ENCODE measurements at regions not wholly inside any gene's neighbourhood (a gene's known extent, or its start where the extent isn't known, plus 50 kb on each side); places are given as distances from the start of the nearest gene placed in this dataset.

DNA sequence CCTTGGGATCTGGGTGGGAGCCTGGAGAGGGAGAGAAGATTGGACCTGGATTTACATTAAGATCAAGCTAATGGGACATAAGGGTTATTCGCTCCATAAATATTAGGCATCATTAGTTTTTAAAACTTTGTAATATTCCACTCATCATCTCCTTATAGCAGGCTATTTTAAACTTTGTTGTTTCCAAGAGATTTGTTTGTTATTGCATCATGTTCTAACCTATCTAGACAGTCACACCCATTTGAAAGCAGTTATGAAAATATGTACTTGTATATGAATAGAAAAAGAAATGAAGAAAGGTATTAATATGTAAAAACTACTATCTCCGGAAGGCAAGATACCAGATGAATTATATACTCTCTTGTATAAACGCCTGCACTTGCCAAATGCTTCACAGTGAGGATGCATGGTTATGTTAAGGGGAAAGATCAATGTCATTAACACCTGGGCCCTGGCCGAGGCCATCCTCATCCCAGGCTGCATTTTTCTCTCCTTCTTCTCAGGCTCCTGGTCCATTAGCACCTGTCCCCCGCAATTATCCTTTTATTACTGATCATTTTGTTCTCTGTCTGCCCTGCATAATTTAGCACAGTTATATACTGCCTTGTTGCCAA lies 468.2 kb downstream of the MATN1 start:
- H3K9me3 ChIP-seq (ENCODE audit: control insufficient read depth in 1 of 2, insufficient read depth in 1 of 2, low read depth in 1 of 2, low read length in 2 of 2) = no peaks in the 10 kb centered on the region
- no peak for ATAC-seq
- H3K36me3 ChIP-seq (ENCODE audit: control insufficient read depth in 1 of 2, insufficient read depth in 2 of 2, low read length in 2 of 2) = no peaks in the 10 kb centered on the region
- ChIA-PET CTCF (interaction anchor here (1.0 kb wide), 1 partner anchor 125 kb away, joined by 3 read pairs; no protein-coding TSS in a partner anchor), RAD21 (ENCODE audit: low non-redundant PET in 1 of 2, low total read pairs in 2 of 2, uncharacterized antibody in 2 of 2, unreplicated experiment in 2 of 2) (no interaction called here), POLR2A (no interaction called here)
- no peaks in the 10 kb centered on the region for H3K4me1 ChIP-seq (ENCODE audit: control insufficient read depth in 1 of 2, insufficient read depth in 2 of 2, low read length in 2 of 2)
- TF ChIP-seq, protein P1, sequence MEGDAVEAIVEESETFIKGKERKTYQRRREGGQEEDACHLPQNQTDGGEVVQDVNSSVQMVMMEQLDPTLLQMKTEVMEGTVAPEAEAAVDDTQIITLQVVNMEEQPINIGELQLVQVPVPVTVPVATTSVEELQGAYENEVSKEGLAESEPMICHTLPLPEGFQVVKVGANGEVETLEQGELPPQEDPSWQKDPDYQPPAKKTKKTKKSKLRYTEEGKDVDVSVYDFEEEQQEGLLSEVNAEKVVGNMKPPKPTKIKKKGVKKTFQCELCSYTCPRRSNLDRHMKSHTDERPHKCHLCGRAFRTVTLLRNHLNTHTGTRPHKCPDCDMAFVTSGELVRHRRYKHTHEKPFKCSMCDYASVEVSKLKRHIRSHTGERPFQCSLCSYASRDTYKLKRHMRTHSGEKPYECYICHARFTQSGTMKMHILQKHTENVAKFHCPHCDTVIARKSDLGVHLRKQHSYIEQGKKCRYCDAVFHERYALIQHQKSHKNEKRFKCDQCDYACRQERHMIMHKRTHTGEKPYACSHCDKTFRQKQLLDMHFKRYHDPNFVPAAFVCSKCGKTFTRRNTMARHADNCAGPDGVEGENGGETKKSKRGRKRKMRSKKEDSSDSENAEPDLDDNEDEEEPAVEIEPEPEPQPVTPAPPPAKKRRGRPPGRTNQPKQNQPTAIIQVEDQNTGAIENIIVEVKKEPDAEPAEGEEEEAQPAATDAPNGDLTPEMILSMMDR (IDR thresholded peaks at IDR 0.05 in 2 of 3, conservative IDR thresholded peaks at IDR 0.05 in 1 of 3; ENCODE audit: borderline replicate concordance in 1 of 3, insufficient read depth in 1 of 3, low read depth in 2 of 3, low read length in 2 of 3) = no peak
- TF ChIP-seq ZNF274 (IDR thresholded peaks at IDR 0.05; ENCODE audit: low read depth, low read length) (no peak), RAD21 (IDR thresholded peaks at IDR 0.05; ENCODE audit: low read depth) (no peak), YY1 (IDR thresholded peaks at IDR 0.05; ENCODE audit: extremely low read depth, insufficient replicate concordance, low read depth, low read length) (no peak), SRF (IDR thresholded peaks at IDR 0.05; ENCODE audit: low read depth) (no peak), ELF1 (IDR thresholded peaks at IDR 0.05; ENCODE audit: borderline replicate concordance, low read depth) (no peak), ZFX (IDR thresholded peaks at IDR 0.05) (no peak), EZH2phosphoT487 (IDR thresholded peaks at IDR 0.05; ENCODE audit: borderline replicate concordance) (no peak), JUND (IDR thresholded peaks at IDR 0.05) (no peak), POLR2AphosphoS5 (IDR thresholded peaks at IDR 0.05; ENCODE audit: low read depth, low read length) (no peak), POLR2A (IDR thresholded peaks at IDR 0.05; ENCODE audit: borderline replicate concordance, extremely low read depth, insufficient read depth, insufficient read length) (no peak), FOSL1 (IDR thresholded peaks at IDR 0.05; ENCODE audit: low read depth) (no peak), EGR1 (IDR thresholded peaks at IDR 0.05; ENCODE audit: low read depth) (no peak), CBX3 (IDR thresholded peaks at IDR 0.05; ENCODE audit: low read depth) (no peak), SIN3A (IDR thresholded peaks at IDR 0.05; ENCODE audit: low read depth) (no peak), TCF7L2 (IDR thresholded peaks at IDR 0.05; ENCODE audit: borderline replicate concordance, extremely low read depth, insufficient read depth, insufficient read length) (no peak), EZH2 (IDR thresholded peaks at IDR 0.05) (no peak)
- TF ChIP-seq, protein P2, sequence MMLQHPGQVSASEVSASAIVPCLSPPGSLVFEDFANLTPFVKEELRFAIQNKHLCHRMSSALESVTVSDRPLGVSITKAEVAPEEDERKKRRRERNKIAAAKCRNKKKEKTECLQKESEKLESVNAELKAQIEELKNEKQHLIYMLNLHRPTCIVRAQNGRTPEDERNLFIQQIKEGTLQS (IDR thresholded peaks at IDR 0.05) = no peak
- TF ChIP-seq, protein P3, sequence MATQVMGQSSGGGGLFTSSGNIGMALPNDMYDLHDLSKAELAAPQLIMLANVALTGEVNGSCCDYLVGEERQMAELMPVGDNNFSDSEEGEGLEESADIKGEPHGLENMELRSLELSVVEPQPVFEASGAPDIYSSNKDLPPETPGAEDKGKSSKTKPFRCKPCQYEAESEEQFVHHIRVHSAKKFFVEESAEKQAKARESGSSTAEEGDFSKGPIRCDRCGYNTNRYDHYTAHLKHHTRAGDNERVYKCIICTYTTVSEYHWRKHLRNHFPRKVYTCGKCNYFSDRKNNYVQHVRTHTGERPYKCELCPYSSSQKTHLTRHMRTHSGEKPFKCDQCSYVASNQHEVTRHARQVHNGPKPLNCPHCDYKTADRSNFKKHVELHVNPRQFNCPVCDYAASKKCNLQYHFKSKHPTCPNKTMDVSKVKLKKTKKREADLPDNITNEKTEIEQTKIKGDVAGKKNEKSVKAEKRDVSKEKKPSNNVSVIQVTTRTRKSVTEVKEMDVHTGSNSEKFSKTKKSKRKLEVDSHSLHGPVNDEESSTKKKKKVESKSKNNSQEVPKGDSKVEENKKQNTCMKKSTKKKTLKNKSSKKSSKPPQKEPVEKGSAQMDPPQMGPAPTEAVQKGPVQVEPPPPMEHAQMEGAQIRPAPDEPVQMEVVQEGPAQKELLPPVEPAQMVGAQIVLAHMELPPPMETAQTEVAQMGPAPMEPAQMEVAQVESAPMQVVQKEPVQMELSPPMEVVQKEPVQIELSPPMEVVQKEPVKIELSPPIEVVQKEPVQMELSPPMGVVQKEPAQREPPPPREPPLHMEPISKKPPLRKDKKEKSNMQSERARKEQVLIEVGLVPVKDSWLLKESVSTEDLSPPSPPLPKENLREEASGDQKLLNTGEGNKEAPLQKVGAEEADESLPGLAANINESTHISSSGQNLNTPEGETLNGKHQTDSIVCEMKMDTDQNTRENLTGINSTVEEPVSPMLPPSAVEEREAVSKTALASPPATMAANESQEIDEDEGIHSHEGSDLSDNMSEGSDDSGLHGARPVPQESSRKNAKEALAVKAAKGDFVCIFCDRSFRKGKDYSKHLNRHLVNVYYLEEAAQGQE (IDR thresholded peaks at IDR 0.05; ENCODE audit: low read depth) = no peak
- TF ChIP-seq, protein P4, sequence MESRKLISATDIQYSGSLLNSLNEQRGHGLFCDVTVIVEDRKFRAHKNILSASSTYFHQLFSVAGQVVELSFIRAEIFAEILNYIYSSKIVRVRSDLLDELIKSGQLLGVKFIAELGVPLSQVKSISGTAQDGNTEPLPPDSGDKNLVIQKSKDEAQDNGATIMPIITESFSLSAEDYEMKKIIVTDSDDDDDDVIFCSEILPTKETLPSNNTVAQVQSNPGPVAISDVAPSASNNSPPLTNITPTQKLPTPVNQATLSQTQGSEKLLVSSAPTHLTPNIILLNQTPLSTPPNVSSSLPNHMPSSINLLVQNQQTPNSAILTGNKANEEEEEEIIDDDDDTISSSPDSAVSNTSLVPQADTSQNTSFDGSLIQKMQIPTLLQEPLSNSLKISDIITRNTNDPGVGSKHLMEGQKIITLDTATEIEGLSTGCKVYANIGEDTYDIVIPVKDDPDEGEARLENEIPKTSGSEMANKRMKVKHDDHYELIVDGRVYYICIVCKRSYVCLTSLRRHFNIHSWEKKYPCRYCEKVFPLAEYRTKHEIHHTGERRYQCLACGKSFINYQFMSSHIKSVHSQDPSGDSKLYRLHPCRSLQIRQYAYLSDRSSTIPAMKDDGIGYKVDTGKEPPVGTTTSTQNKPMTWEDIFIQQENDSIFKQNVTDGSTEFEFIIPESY (IDR thresholded peaks at IDR 0.05; ENCODE audit: extremely low read depth, insufficient replicate concordance, low read length) = no peak
- intact Hi-C loops (cut with micrococcal nuclease) = no loop called here
- H3K9me2 ChIP-seq (ENCODE audit: insufficient read depth) = no peaks in the 10 kb centered on the region
- H3K27me3 ChIP-seq (ENCODE audit: insufficient read depth, low read length) = peaks cover 49% of the 10 kb centered on the region
- no peak overlapping the region for H3K9ac ChIP-seq (ENCODE audit: low read length)
- no peaks in the 10 kb centered on the region for H4K20me1 ChIP-seq (ENCODE audit: insufficient read depth)
- no peak overlapping the region for H3K4me2 ChIP-seq (ENCODE audit: low read length)
- no TSS peak for BruUV-seq (replicated peaks)
- H3K4me3 ChIP-seq (replicated peaks in 1 of 2; ENCODE audit: low read depth in 1 of 2, low read length in 2 of 2) = no peak overlapping the region
- no peaks in the 10 kb centered on the region for H3K79me2 ChIP-seq (ENCODE audit: insufficient read depth, low read length)
- H2AFZ ChIP-seq (ENCODE audit: low read depth, low read length, poor library complexity, severe bottlenecking) = no peak overlapping the region
- H3K27ac ChIP-seq (ENCODE audit: low read depth, low read length) = no peak overlapping the region
- DNase-seq (ENCODE audit: low read depth, low spot score) = no peak

Measured in HCT116 (cell line).